ENCODE measurements at regions not wholly inside any gene's neighbourhood (a gene's known extent, or its start where the extent isn't known, plus 50 kb on each side); places are given as distances from the start of the nearest gene placed in this dataset.

DNA sequence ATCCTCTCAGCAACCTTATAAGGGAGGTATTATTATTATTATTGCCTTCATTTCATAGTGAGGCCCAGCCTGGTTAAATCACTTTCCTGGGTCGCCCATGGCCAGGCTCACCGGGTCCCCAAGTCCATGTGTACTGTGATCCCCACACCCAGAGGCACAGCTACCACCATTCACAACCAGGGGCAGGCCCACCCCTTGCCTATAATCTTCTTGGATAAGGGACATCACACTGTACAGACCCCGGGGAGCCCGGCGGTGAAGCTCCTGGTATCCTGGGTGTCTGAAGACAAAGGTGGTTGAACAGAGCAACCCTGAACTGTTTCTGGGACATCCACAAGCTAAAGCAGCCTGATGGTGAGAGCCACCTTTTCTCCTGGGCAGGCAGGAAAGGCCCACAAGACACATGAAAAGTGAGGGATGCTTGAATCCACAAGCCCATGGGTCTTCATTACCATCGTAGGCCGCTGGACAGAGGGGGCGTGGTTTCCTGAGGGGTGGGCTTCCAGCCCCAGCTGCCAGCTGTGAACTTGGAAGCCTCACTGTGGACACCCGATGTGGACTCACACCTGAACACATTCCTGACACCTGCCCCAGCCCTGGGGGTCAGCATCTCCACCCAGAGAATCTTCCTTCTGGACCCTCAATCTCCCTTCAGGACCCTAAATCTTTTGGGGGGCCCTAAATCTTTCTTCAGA is 185.5 kb upstream of the PMEPA1 start:
- dilution Hi-C loops (cut with HindIII; ENCODE audit: low sequenced_read_pairs, unreplicated experiment) (no loop called here), intact Hi-C loops (cut with micrococcal nuclease) (no loop called here), in situ Hi-C loops (cut with MboI; ENCODE audit: low sequenced_read_pairs) (no loop called here)
- H3K9me3 ChIP-seq (ENCODE audit: control insufficient read depth, insufficient read depth, low read length): no peaks in the 10 kb centered on the region
- H3K56ac ChIP-seq (ENCODE audit: extremely low read depth, insufficient read depth, low read length): no peak overlapping the region
- H4K91ac ChIP-seq (ENCODE audit: insufficient read depth, low read depth, low read length): no peak overlapping the region
- TF ChIP-seq BHLHE40 (IDR thresholded peaks at IDR 0.05; ENCODE audit: low read depth, low read length): no peak
- no peak for TF ChIP-seq CEBPB (IDR thresholded peaks at IDR 0.05; ENCODE audit: low read depth, low read length)
- TF ChIP-seq RFX5 (IDR thresholded peaks at IDR 0.05; ENCODE audit: low read depth, low read length): no peak
- no peak for TF ChIP-seq MXI1 (IDR thresholded peaks at IDR 0.05; ENCODE audit: borderline replicate concordance, low read depth, low read length)
- no peak for TF ChIP-seq POLR2A (IDR thresholded peaks at IDR 0.05; ENCODE audit: low read depth, low read length)
- TF ChIP-seq, protein P1, sequence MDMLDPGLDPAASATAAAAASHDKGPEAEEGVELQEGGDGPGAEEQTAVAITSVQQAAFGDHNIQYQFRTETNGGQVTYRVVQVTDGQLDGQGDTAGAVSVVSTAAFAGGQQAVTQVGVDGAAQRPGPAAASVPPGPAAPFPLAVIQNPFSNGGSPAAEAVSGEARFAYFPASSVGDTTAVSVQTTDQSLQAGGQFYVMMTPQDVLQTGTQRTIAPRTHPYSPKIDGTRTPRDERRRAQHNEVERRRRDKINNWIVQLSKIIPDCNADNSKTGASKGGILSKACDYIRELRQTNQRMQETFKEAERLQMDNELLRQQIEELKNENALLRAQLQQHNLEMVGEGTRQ (IDR thresholded peaks at IDR 0.05; ENCODE audit: low read depth, low read length): no peak
- no peak for TF ChIP-seq MAZ (IDR thresholded peaks at IDR 0.05; ENCODE audit: borderline replicate concordance, low read depth, low read length)
- TF ChIP-seq, protein P2, sequence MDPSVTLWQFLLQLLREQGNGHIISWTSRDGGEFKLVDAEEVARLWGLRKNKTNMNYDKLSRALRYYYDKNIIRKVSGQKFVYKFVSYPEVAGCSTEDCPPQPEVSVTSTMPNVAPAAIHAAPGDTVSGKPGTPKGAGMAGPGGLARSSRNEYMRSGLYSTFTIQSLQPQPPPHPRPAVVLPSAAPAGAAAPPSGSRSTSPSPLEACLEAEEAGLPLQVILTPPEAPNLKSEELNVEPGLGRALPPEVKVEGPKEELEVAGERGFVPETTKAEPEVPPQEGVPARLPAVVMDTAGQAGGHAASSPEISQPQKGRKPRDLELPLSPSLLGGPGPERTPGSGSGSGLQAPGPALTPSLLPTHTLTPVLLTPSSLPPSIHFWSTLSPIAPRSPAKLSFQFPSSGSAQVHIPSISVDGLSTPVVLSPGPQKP (IDR thresholded peaks at IDR 0.05; ENCODE audit: borderline replicate concordance, low read depth, low read length): no peak
- TF ChIP-seq MAFK (IDR thresholded peaks at IDR 0.05; ENCODE audit: low read depth, low read length): no peak
- TF ChIP-seq FOS (IDR thresholded peaks at IDR 0.05; ENCODE audit: low read depth, low read length): no peak
- TF ChIP-seq RAD21 (IDR thresholded peaks at IDR 0.05; ENCODE audit: low read length): no peak
- TF ChIP-seq CHD1 (IDR thresholded peaks at IDR 0.05; ENCODE audit: low read depth, low read length): no peak
- no peak for TF ChIP-seq NFE2L2 (IDR thresholded peaks at IDR 0.05; ENCODE audit: low read depth, low read length)
- no peak overlapping the region for H3K4ac ChIP-seq (ENCODE audit: low read depth, low read length)
- ChIA-PET CTCF (no interaction called here), POLR2A (ENCODE audit: unreplicated experiment) (no interaction called here)
- BruUV-seq (replicated peaks): no TSS peak
- H3K79me1 ChIP-seq (ENCODE audit: low read depth in 1 of 2, low read length in 2 of 2): no peaks in the 10 kb centered on the region
- H3K4me3 ChIP-seq (ENCODE audit: insufficient read depth, low read depth, low read length): no peak overlapping the region
- no peak overlapping the region for H2AFZ ChIP-seq (replicated peaks; ENCODE audit: low read length, poor library complexity)
- H2BK20ac ChIP-seq (ENCODE audit: low read depth, low read length): no peak overlapping the region
- no peak overlapping the region for H4K5ac ChIP-seq (ENCODE audit: low read depth, low read length)
- no peak overlapping the region for H2AK9ac ChIP-seq (replicated peaks; ENCODE audit: low read depth, low read length, poor library complexity)
- no peak overlapping the region for H3K27ac ChIP-seq (ENCODE audit: insufficient read depth, low read length)
- H2BK120ac ChIP-seq (ENCODE audit: low read depth, low read length): no peak overlapping the region
- ATAC-seq (ENCODE audit: low read depth) (no peak), DNase-seq (no peak)
- H3K36me3 ChIP-seq (ENCODE audit: control insufficient read depth, insufficient read depth, low read length): no peaks in the 10 kb centered on the region
- no peak overlapping the region for H3K23ac ChIP-seq (ENCODE audit: low read depth, low read length)
- H4K20me1 ChIP-seq (ENCODE audit: insufficient read depth, low read length): no peaks in the 10 kb centered on the region
- no peak overlapping the region for H2BK15ac ChIP-seq (ENCODE audit: low read depth, low read length)
- no peaks in the 10 kb centered on the region for H3K9me1 ChIP-seq (ENCODE audit: insufficient read depth, low read length)
- H3K27me3 ChIP-seq (ENCODE audit: control insufficient read depth, insufficient read depth, low read length): peaks cover 6% of the 10 kb centered on the region
- 60% methylated on average over 1 of the region's 9 CpGs; no CpG with 5 or more reads in 1 of the 2 experiments for WGBS, 2 experiments (ENCODE audit: extremely low coverage in 2 of 2, insufficient read length in 1 of 2)
- H4K8ac ChIP-seq (ENCODE audit: low read depth in 2 of 2, low read length in 2 of 2): no peak overlapping the region
- H3K18ac ChIP-seq (ENCODE audit: low read depth, low read length): no peak overlapping the region
- no peak overlapping the region for H2BK5ac ChIP-seq (ENCODE audit: low read depth, low read length, poor library complexity, severe bottlenecking)
- no peak overlapping the region for H2AK5ac ChIP-seq (ENCODE audit: low read depth, low read length)
- H3K4me1 ChIP-seq (ENCODE audit: control insufficient read depth, insufficient read depth, low read length): no peaks in the 10 kb centered on the region
- H3K9ac ChIP-seq (ENCODE audit: low read depth, low read length): no peak overlapping the region
- H3K14ac ChIP-seq (replicated peaks; ENCODE audit: low read depth, low read length): no peak overlapping the region
- H3K4me2 ChIP-seq (ENCODE audit: low read depth, low read length): no peak overlapping the region

All from IMR-90 (cell line).